Activated CD8-positive, alpha-beta memory T cell treated with anti-CD3 and anti-CD28 coated beads, Interleukin-2, amount 50 U/mL, for 48 hours (primary cell): ENCODE measurements at regions not wholly inside any gene's neighbourhood (a gene's known extent, or its start where the extent isn't known, plus 50 kb on each side); places are given as distances from the start of the nearest gene placed in this dataset.

Experiments used
- DNase-seq: peaks from one replicate; pipeline ENCODE4 v3.0.0-alpha.2; 2020

- no peak for DNase-seq
Observed at GRCh38 chr9:107213080-107213479, 70.0 kb upstream of the RAD23B start.

GRCh38 chr9:107213561-107214028, 69.5 kb upstream of the RAD23B start:
- DNase-seq: no peak

GRCh38 chr9:107214381-107214780, 68.7 kb upstream of the RAD23B start:
- no peak for DNase-seq

- no peak for DNase-seq
Observed at GRCh38 chr9:107214915-107215314, 68.2 kb upstream of the RAD23B start.

GRCh38 chr9:107215381-107215780, 67.7 kb upstream of the RAD23B start:
- no peak for DNase-seq

GRCh38 chr9:107216329-107216728, 66.8 kb upstream of the RAD23B start:
- no peak for DNase-seq

GRCh38 chr9:107218829-107219485, 64.1 kb upstream of the RAD23B start:
- no peak for DNase-seq

GRCh38 chr9:107219486-107220077, 63.5 kb upstream of the RAD23B start:
- no peak for DNase-seq

GRCh38 chr9:107221321-107221720, 61.8 kb upstream of the RAD23B start:
- no peak for DNase-seq

- DNase-seq: no peak
Observed at GRCh38 chr9:107222020-107222522, 61.0 kb upstream of the RAD23B start.

GRCh38 chr9:107223381-107223780, 59.7 kb upstream of the RAD23B start:
- DNase-seq: no peak

GRCh38 chr9:107224252-107224651, 58.8 kb upstream of the RAD23B start:
- no peak for DNase-seq

GRCh38 chr9:107226421-107226820, 56.7 kb upstream of the RAD23B start:
- no peak for DNase-seq

GRCh38 chr9:107227774-107228173, 55.3 kb upstream of the RAD23B start:
- DNase-seq: no peak

GRCh38 chr9:107228496-107229039, 54.5 kb upstream of the RAD23B start:
- no peak for DNase-seq

GRCh38 chr9:107229241-107229741, 53.8 kb upstream of the RAD23B start:
- no peak for DNase-seq
